ENCODE measurements at regions not wholly inside any gene's neighbourhood (a gene's known extent, or its start where the extent isn't known, plus 50 kb on each side); places are given as distances from the start of the nearest gene placed in this dataset.

DNA sequence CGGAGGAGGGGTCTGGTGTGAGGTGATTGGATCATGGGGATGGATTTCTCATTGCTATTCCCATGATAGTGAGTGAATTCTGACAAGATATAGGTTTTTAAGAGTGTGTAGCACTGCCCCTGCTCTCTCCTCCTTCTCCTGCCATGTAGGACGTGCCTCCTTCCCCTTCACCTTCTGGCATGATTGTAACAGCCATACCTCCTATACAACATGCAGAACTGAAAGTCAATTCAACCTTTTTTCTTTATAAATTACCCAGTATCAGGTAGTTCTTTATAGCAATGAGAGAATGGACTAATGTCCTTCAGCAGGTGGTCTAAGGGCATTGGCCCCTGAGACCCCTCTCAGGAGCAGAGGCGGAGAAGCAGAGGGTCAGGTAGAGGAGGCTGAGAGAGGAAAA, 168.7 kb upstream of the ETV3 start:
- intact Hi-C loops (cut with micrococcal nuclease), result no loop called here
- DNase-seq, result no peak
- TF ChIP-seq, protein P1, sequence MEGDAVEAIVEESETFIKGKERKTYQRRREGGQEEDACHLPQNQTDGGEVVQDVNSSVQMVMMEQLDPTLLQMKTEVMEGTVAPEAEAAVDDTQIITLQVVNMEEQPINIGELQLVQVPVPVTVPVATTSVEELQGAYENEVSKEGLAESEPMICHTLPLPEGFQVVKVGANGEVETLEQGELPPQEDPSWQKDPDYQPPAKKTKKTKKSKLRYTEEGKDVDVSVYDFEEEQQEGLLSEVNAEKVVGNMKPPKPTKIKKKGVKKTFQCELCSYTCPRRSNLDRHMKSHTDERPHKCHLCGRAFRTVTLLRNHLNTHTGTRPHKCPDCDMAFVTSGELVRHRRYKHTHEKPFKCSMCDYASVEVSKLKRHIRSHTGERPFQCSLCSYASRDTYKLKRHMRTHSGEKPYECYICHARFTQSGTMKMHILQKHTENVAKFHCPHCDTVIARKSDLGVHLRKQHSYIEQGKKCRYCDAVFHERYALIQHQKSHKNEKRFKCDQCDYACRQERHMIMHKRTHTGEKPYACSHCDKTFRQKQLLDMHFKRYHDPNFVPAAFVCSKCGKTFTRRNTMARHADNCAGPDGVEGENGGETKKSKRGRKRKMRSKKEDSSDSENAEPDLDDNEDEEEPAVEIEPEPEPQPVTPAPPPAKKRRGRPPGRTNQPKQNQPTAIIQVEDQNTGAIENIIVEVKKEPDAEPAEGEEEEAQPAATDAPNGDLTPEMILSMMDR (IDR thresholded peaks at IDR 0.05), result no peak
- H3K79me2 ChIP-seq (ENCODE audit: insufficient read depth, low read length), result no peaks in the 10 kb centered on the region
- H3K4me1 ChIP-seq (ENCODE audit: control insufficient read depth in 1 of 2, insufficient read depth in 2 of 2, low read length in 2 of 2), result peaks cover 0 to 3% of the 10 kb centered on the region in 2 donors
- H3K36me3 ChIP-seq (replicated peaks in 1 of 2; ENCODE audit: control insufficient read depth in 1 of 2, insufficient read depth in 2 of 2, low read length in 2 of 2), result no peaks in the 10 kb centered on the region
- H3K36me3 Mint-ChIP-seq, result no peaks in the 10 kb centered on the region
- no peaks in the 10 kb centered on the region for H3K9me3 Mint-ChIP-seq
- no peaks in the 10 kb centered on the region for H3K27me3 ChIP-seq (ENCODE audit: control insufficient read depth in 2 of 2, insufficient read depth in 2 of 2, low read length in 2 of 2)
- no peak overlapping the region for H3K27ac ChIP-seq (ENCODE audit: low read depth in 1 of 2, low read length in 2 of 2)
- H3K4me3 Mint-ChIP-seq, result no peak overlapping the region
- H3K4me2 ChIP-seq (replicated peaks; ENCODE audit: extremely low read depth, low read length, poor library complexity, severe bottlenecking), result no peak overlapping the region
- H4K20me1 ChIP-seq (ENCODE audit: insufficient read depth, low read length), result no peaks in the 10 kb centered on the region
- no peak overlapping the region for H2AFZ ChIP-seq (ENCODE audit: insufficient read depth, low read depth, low read length, poor library complexity, severe bottlenecking)
- peaks cover 2 to 15% (median 9%) of the 10 kb centered on the region in 3 donors for H3K27me3 Mint-ChIP-seq (ENCODE audit: low read depth in 3 of 3)
- no peak overlapping the region for H3K9ac ChIP-seq (ENCODE audit: insufficient read depth, low read length, poor library complexity, severe bottlenecking)
- H3K4me3 ChIP-seq (replicated peaks in 1 of 3; ENCODE audit: low read depth in 2 of 3, low read length in 3 of 3), result no peak overlapping the region
- H3K27ac Mint-ChIP-seq, result no peak overlapping the region
- no peaks in the 10 kb centered on the region for H3K9me3 ChIP-seq (replicated peaks in 1 of 2; ENCODE audit: control insufficient read depth in 1 of 2, insufficient read depth in 1 of 2, low read length in 2 of 2)
- WGBS (ENCODE audit: insufficient coverage), result no CpG with 5 or more reads among the region's 3 CpGs
- peaks cover 3% of the 10 kb centered on the region for H3K4me1 Mint-ChIP-seq

- H3K79me2 ChIP-seq (ENCODE audit: insufficient read depth, low read length), result no peaks in the 10 kb centered on the region
- H3K27ac Mint-ChIP-seq, result no peak overlapping the region
- H3K27me3 Mint-ChIP-seq (ENCODE audit: low read depth in 3 of 3), result peaks cover 2 to 15% (median 10%) of the 10 kb centered on the region in 3 donors
- H3K9me3 ChIP-seq (replicated peaks in 1 of 2; ENCODE audit: control insufficient read depth in 1 of 2, insufficient read depth in 1 of 2, low read length in 2 of 2), result no peaks in the 10 kb centered on the region
- H2AFZ ChIP-seq (ENCODE audit: insufficient read depth, low read depth, low read length, poor library complexity, severe bottlenecking), result no peak overlapping the region
- no peaks in the 10 kb centered on the region for H3K36me3 Mint-ChIP-seq
- H3K9me3 Mint-ChIP-seq, result no peaks in the 10 kb centered on the region
- no peaks in the 10 kb centered on the region for H3K36me3 ChIP-seq (replicated peaks in 1 of 2; ENCODE audit: control insufficient read depth in 1 of 2, insufficient read depth in 2 of 2, low read length in 2 of 2)
- no peak for DNase-seq
- no peaks in the 10 kb centered on the region for H3K4me1 ChIP-seq (ENCODE audit: control insufficient read depth in 1 of 2, insufficient read depth in 2 of 2, low read length in 2 of 2)
- H3K4me2 ChIP-seq (replicated peaks; ENCODE audit: extremely low read depth, low read length, poor library complexity, severe bottlenecking), result no peak overlapping the region
- 43% methylated on average over 1 of the region's 1 CpG for WGBS (ENCODE audit: insufficient coverage)
- H3K4me3 ChIP-seq (replicated peaks in 1 of 3; ENCODE audit: low read depth in 2 of 3, low read length in 3 of 3), result no peak overlapping the region
- no peaks in the 10 kb centered on the region for H3K27me3 ChIP-seq (ENCODE audit: control insufficient read depth in 2 of 2, insufficient read depth in 2 of 2, low read length in 2 of 2)
- H3K4me1 Mint-ChIP-seq, result no peaks in the 10 kb centered on the region
- intact Hi-C loops (cut with micrococcal nuclease), result no loop called here
- H4K20me1 ChIP-seq (ENCODE audit: insufficient read depth, low read length), result no peaks in the 10 kb centered on the region
- H3K27ac ChIP-seq (ENCODE audit: low read depth in 1 of 2, low read length in 2 of 2), result no peak overlapping the region
- H3K4me3 Mint-ChIP-seq, result no peak overlapping the region
- TF ChIP-seq, protein P1 (IDR thresholded peaks at IDR 0.05), result no peak
- no peak overlapping the region for H3K9ac ChIP-seq (ENCODE audit: insufficient read depth, low read length, poor library complexity, severe bottlenecking)
Measured at GRCh38 chr1:157304271-157304670, 166.1 kb upstream of the ETV3 start.

Data from CD14-positive monocyte (primary cell).